Spleen (tissue), 11 donors: ENCODE measurements at regions not wholly inside any gene's neighbourhood (a gene's known extent, or its start where the extent isn't known, plus 50 kb on each side); places are given as distances from the start of the nearest gene placed in this dataset.

ENCODE experiments used
- DNase-seq: peaks from one replicate; pipeline ENCODE4 v3.0.0-alpha.2; 2020
- H3K27ac ChIP-seq, 8 donors: fragments of 200-600 bp; sonication (generic) in 7 of 8; 1 replicate in 4 of 8; 2 replicates in 4 of 8; pipeline versions ENCODE4 v1.5.0 to v1.8.0; 2016 to 2021; ENCODE audit warnings: inconsistent platforms in 4 of 8, mild to moderate bottlenecking in 4 of 8, moderate library complexity in 1 of 8
- H3K27me3 ChIP-seq, 7 donors: fragments of 200-600 bp; sonication (generic) in 6 of 7; replicated peaks in 1 of 7; 1 replicate in 4 of 7; 2 replicates in 3 of 7; pipeline versions ENCODE4 v1.5.0 to v1.8.0; 2016 to 2021; ENCODE audit warnings: inconsistent platforms in 3 of 7, mild to moderate bottlenecking in 1 of 7
- H3K36me3 ChIP-seq, 6 donors: fragments of 200-600 bp; sonication (generic) in 5 of 6; 1 replicate in 4 of 6; 2 replicates in 2 of 6; pipeline versions ENCODE4 v1.5.0 to v1.8.0; 2016 to 2021; ENCODE audit warnings: inconsistent platforms in 2 of 6
- H3K4me1 ChIP-seq, 6 donors: fragments of 200-600 bp; sonication (generic) in 5 of 6; 1 replicate in 3 of 6; 2 replicates in 3 of 6; pipeline versions ENCODE4 v1.5.0 to v1.8.0; 2016 to 2021; ENCODE audit warnings: inconsistent platforms in 3 of 6
- H3K4me3 ChIP-seq, 8 donors: fragments of 200-600 bp; sonication (generic) in 7 of 8; 1 replicate in 4 of 8; 2 replicates in 4 of 8; pipeline versions ENCODE4 v1.5.0 to v1.8.0; 2016 to 2021; ENCODE audit warnings: inconsistent platforms in 4 of 8, mild to moderate bottlenecking in 4 of 8, moderate library complexity in 2 of 8
- H3K9me3 ChIP-seq, 8 donors: fragments of 200-600 bp; sonication (generic) in 7 of 8; 1 replicate in 4 of 8; 2 replicates in 4 of 8; pipeline versions ENCODE4 v1.5.0 to v1.8.0; 2016 to 2021; ENCODE audit warnings: inconsistent platforms in 4 of 8
- POLR2A ChIP-seq, 3 donors: fragments of 450-650 bp; IDR thresholded peaks; one replicate each; pipeline ENCODE4 v1.5.1; 2017; ENCODE audit warnings: antibody characterized with exemption in 3 of 3, mild to moderate bottlenecking in 1 of 3
- POLR2AphosphoS5 ChIP-seq, 3 donors: sonication (generic); formaldehyde crosslinking; IDR thresholded peaks; one replicate each; pipeline ENCODE4 v1.5.1; 2017; ENCODE audit warnings: antibody characterized with exemption in 3 of 3
- WGBS, 5 donors: extraction: QIAGEN DNeasy Blood & Tissue Kit in 3 of 5; methylation state at CpG; one replicate each; pipeline versions ENCODE4 v1.1.5 to v1.1.7; 2013 to 2018; 5-methylcytosine and 5-hydroxymethylcytosine counted together
- intact Hi-C: fragments of 100-400 bp; cut with DNase I; formaldehyde crosslinking; loops from one replicate; pipeline ENCODE4 v1.15.0; 2023; ENCODE audit warnings: low total_unique reads
- TF ChIP-seq, protein P1 (sequence below), 11 experiments: fragments of 200-600 bp in 7 of 11; fragments of 450-650 bp in 4 of 11; sonication (generic) in 4 of 11; IDR thresholded peaks in 8 of 11; conservative IDR thresholded peaks in 3 of 11; 1 replicate in 7 of 11; 2 replicates in 4 of 11; pipeline versions ENCODE4 v1.4.0 to v1.8.0; 2016 to 2021; ENCODE audit warnings: antibody characterized with exemption in 11 of 11, inconsistent platforms in 4 of 11, mild to moderate bottlenecking in 1 of 11
- donor health status: healthy with polysubstance abuse.
- donor health status: DM: no; HTN: no; CAD: no; lungs with moderate emphysema.
- donor health status: DM: no; HTN: no; CAD: no.
- donor health status: Bipolar disorder and iron deficiency.
- donor health status: healthy.
- donor health status: DM: no; HTN: no; CAD: no.
- donor health status: DM: yes; HTN: yes; CAD: no.

GRCh38 chr6:51107769-51108203 is 289.1 kb downstream of the TFAP2B start:
- no peak overlapping the region for H3K27ac ChIP-seq
- DNase-seq = no peak
- H3K4me1 ChIP-seq = no peaks in the 10 kb centered on the region
- H3K9me3 ChIP-seq = peaks cover 0 to 4% (median 0%) of the 10 kb centered on the region in 8 donors
- H3K36me3 ChIP-seq = no peaks in the 10 kb centered on the region
- intact Hi-C loops = no loop called here
- H3K27me3 ChIP-seq = no peaks in the 10 kb centered on the region
- WGBS, 5 donors = 42 to 71% (median 57%) methylated on average over 2 of the region's 2 CpGs
- TF ChIP-seq, protein P1, sequence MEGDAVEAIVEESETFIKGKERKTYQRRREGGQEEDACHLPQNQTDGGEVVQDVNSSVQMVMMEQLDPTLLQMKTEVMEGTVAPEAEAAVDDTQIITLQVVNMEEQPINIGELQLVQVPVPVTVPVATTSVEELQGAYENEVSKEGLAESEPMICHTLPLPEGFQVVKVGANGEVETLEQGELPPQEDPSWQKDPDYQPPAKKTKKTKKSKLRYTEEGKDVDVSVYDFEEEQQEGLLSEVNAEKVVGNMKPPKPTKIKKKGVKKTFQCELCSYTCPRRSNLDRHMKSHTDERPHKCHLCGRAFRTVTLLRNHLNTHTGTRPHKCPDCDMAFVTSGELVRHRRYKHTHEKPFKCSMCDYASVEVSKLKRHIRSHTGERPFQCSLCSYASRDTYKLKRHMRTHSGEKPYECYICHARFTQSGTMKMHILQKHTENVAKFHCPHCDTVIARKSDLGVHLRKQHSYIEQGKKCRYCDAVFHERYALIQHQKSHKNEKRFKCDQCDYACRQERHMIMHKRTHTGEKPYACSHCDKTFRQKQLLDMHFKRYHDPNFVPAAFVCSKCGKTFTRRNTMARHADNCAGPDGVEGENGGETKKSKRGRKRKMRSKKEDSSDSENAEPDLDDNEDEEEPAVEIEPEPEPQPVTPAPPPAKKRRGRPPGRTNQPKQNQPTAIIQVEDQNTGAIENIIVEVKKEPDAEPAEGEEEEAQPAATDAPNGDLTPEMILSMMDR (IDR thresholded peaks at IDR 0.05 in 8 of 11, conservative IDR thresholded peaks at IDR 0.05 in 3 of 11) = no peak
- TF ChIP-seq POLR2A (IDR thresholded peaks at IDR 0.05) = no peak
- no peak for TF ChIP-seq POLR2AphosphoS5 (IDR thresholded peaks at IDR 0.05)
- H3K4me3 ChIP-seq = no peak overlapping the region

DNA sequence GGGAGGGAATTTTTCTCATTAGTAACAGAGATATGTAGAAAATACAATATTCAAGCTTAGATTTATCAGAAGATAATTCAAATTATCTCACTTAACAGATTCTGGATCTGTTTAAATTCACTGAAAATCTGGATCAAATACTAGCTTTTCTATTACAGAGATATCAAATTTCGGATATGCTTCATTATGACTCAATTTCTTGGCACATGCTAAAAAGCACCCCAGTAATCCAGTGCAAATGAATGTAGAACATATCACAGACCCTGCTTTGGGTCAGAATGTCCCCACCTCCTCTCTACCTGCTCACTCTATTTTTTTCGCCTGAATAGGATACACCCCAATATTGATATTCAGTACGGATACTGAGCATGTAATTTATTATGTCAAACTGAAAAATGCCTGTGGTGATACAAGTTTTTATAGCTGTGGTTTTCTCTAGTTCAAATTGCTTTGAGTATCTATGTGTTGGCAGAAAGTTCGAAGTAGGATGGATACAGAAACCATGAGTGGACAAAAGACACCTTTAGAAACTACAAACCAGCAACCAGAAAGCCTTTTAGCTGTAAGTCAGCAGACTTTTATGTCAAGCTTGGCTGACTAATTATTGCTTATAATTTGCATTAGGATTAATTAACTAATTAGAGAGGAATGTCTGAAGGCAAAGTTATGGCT is 290.0 kb downstream of the TFAP2B start:
- H3K9me3 ChIP-seq = peaks cover 0 to 4% (median 0%) of the 10 kb centered on the region in 8 donors
- H3K4me3 ChIP-seq = no peak overlapping the region
- intact Hi-C loops = no loop called here
- no peak for DNase-seq
- H3K27me3 ChIP-seq = no peaks in the 10 kb centered on the region
- WGBS, 5 donors = 69 to 87% (median 81%) methylated on average over 4 of the region's 4 CpGs
- no peak overlapping the region for H3K27ac ChIP-seq
- no peaks in the 10 kb centered on the region for H3K4me1 ChIP-seq
- H3K36me3 ChIP-seq = no peaks in the 10 kb centered on the region
- no peak for TF ChIP-seq POLR2A (IDR thresholded peaks at IDR 0.05)
- TF ChIP-seq, protein P1 (IDR thresholded peaks at IDR 0.05 in 8 of 11, conservative IDR thresholded peaks at IDR 0.05 in 3 of 11) = no peak
- TF ChIP-seq POLR2AphosphoS5 (IDR thresholded peaks at IDR 0.05) = no peak

DNA sequence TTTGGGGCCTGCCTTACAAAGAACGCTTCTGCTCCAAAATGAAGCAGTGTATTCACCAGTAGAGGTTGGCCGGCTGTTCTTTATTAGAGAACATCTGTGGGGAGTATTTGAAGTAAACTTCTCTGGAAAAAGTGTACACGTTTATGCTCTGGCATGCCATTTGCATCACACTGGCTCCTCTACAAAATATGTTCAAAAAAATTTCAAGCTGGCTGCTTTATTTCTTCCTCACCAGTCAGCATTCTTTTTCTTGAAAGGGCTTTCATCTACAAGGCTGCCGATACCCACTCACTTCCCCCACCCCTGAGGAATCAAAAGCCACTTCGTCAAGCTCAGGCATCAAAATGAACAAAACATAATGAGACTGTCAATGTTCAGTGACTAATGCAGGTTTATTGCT is 294.1 kb downstream of the TFAP2B start:
- intact Hi-C loops = no loop called here
- no peaks in the 10 kb centered on the region for H3K9me3 ChIP-seq
- WGBS, 5 donors = 75 to 88% (median 82%) methylated on average over 5 of the region's 5 CpGs
- no peaks in the 10 kb centered on the region for H3K36me3 ChIP-seq
- no peaks in the 10 kb centered on the region for H3K4me1 ChIP-seq
- DNase-seq = no peak
- H3K4me3 ChIP-seq = no peak overlapping the region
- TF ChIP-seq, protein P1 (IDR thresholded peaks at IDR 0.05 in 8 of 11, conservative IDR thresholded peaks at IDR 0.05 in 3 of 11) = no peak
- TF ChIP-seq POLR2AphosphoS5 (IDR thresholded peaks at IDR 0.05) (no peak), POLR2A (IDR thresholded peaks at IDR 0.05) (no peak)
- no peaks in the 10 kb centered on the region for H3K27me3 ChIP-seq
- H3K27ac ChIP-seq = no peak overlapping the region

- H3K27me3 ChIP-seq = no peaks in the 10 kb centered on the region
- no peaks in the 10 kb centered on the region for H3K36me3 ChIP-seq
- DNase-seq = no peak
- intact Hi-C loops = no loop called here
- H3K4me3 ChIP-seq = no peak overlapping the region
- H3K4me1 ChIP-seq = no peaks in the 10 kb centered on the region
- peaks cover 0 to 3% (median 0%) of the 10 kb centered on the region in 8 donors for H3K9me3 ChIP-seq
- H3K27ac ChIP-seq = no peak overlapping the region
- TF ChIP-seq POLR2AphosphoS5 (IDR thresholded peaks at IDR 0.05) = no peak
- TF ChIP-seq, protein P1 (IDR thresholded peaks at IDR 0.05 in 8 of 11, conservative IDR thresholded peaks at IDR 0.05 in 3 of 11) = no peak
- no peak for TF ChIP-seq POLR2A (IDR thresholded peaks at IDR 0.05)
- 71 to 91% (median 73%) methylated on average over 3 of the region's 3 CpGs for WGBS, 5 donors
These were observed 298.1 kb downstream of the TFAP2B start for GRCh38 chr6:51116723-51117122.
